Right lobe of liver (tissue), 4 donors: ENCODE measurements at regions not wholly inside any gene's neighbourhood (a gene's known extent, or its start where the extent isn't known, plus 50 kb on each side); places are given as distances from the start of the nearest gene placed in this dataset.

Experiments used
- POLR2A ChIP-seq: fragments of 450-650 bp; IDR thresholded peaks from one replicate; pipeline ENCODE4 v1.6.1; 2017; ENCODE audit warnings: antibody characterized with exemption, mild to moderate bottlenecking
- TF ChIP-seq, protein P1 (sequence below), 4 donors: fragments of 200-600 bp in 3 of 4; fragments of 450-650 bp in 1 of 4; IDR thresholded peaks; one replicate each; pipeline versions ENCODE4 v1.5.1 to v1.8.0; 2016 to 2022; ENCODE audit warnings: antibody characterized with exemption in 4 of 4, mild to moderate bottlenecking in 2 of 4
- donor health status: DM: no; HTN: no; CAD: no.
- donor health status: DM: no; HTN: no; CAD: no.
- donor health status: DM: no; HTN: yes; CAD: no.

DNA sequence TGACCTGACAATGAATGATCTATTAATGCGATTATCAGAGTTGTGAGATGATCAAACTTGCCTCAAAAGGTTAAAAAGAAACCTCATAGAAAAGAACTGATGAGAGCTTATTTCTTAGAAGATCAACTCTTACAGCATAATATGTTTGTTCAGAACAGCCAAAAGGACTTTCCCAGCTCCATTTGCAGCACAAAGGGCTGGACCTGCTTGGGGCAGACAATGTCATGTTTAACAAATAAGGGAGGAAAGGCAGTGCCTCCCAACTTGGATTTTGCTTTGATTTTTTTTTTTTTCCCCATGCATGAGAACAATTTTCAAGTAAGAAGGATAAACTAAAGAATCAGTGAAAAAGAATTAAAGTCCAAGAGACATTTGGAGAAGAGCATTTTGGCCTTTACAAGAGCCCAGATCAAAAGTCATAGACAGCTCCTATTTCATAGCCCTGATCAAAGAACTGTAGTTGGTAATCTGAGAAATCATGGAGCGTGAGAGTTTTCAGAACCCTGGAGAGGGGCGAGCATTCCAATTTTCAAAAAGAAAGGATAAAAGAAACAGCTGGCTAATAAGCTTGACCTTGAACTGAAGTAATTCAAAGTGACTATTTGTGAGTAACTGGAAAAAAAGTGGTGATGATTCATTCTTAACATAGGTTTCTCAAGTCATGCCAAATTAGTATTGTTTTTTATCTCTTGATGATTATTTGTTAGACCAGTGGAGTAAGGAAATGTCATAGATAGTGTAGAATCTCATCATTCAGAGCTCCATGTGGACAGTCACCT, 136.0 kb upstream of the CFAP20DC start:
- TF ChIP-seq, protein P1, sequence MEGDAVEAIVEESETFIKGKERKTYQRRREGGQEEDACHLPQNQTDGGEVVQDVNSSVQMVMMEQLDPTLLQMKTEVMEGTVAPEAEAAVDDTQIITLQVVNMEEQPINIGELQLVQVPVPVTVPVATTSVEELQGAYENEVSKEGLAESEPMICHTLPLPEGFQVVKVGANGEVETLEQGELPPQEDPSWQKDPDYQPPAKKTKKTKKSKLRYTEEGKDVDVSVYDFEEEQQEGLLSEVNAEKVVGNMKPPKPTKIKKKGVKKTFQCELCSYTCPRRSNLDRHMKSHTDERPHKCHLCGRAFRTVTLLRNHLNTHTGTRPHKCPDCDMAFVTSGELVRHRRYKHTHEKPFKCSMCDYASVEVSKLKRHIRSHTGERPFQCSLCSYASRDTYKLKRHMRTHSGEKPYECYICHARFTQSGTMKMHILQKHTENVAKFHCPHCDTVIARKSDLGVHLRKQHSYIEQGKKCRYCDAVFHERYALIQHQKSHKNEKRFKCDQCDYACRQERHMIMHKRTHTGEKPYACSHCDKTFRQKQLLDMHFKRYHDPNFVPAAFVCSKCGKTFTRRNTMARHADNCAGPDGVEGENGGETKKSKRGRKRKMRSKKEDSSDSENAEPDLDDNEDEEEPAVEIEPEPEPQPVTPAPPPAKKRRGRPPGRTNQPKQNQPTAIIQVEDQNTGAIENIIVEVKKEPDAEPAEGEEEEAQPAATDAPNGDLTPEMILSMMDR (IDR thresholded peaks at IDR 0.05) = no peak
- no peak for TF ChIP-seq POLR2A
